ENCODE measurements at regions not wholly inside any gene's neighbourhood (a gene's known extent, or its start where the extent isn't known, plus 50 kb on each side); places are given as distances from the start of the nearest gene placed in this dataset.

DNA sequence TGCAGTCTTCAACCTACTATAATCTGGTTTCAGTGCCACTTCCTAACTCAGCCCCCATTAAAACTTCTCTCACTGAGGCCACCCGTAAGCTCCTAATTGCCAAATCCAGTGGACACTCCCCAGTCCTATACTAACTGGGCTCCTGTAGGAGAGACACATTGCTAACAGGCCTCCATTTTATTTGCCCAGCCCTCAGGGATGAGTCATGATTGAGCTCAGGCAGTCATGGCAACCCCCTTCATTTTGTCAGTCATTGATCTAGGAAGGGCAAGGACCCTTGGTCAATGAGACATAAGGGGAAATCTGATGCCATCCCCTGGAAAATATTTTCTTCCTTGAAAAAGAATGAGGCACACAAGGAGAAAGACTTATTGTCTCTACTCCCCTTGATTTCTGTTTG, 70.1 kb upstream of the HIF1A start:
- TF ChIP-seq, protein P1, sequence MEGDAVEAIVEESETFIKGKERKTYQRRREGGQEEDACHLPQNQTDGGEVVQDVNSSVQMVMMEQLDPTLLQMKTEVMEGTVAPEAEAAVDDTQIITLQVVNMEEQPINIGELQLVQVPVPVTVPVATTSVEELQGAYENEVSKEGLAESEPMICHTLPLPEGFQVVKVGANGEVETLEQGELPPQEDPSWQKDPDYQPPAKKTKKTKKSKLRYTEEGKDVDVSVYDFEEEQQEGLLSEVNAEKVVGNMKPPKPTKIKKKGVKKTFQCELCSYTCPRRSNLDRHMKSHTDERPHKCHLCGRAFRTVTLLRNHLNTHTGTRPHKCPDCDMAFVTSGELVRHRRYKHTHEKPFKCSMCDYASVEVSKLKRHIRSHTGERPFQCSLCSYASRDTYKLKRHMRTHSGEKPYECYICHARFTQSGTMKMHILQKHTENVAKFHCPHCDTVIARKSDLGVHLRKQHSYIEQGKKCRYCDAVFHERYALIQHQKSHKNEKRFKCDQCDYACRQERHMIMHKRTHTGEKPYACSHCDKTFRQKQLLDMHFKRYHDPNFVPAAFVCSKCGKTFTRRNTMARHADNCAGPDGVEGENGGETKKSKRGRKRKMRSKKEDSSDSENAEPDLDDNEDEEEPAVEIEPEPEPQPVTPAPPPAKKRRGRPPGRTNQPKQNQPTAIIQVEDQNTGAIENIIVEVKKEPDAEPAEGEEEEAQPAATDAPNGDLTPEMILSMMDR (IDR thresholded peaks at IDR 0.05; ENCODE audit: insufficient read depth, low read depth, low read length), result no peak
- no peak for TF ChIP-seq EZH2 (IDR thresholded peaks at IDR 0.05; ENCODE audit: insufficient read depth, low read length)

Data from astrocyte (in vitro differentiated cells and primary cell).